ENCODE measurements at regions not wholly inside any gene's neighbourhood (a gene's known extent, or its start where the extent isn't known, plus 50 kb on each side); places are given as distances from the start of the nearest gene placed in this dataset.

- no peaks in the 10 kb centered on the region for H3K79me2 ChIP-seq (ENCODE audit: insufficient read depth)
- no peaks in the 10 kb centered on the region for H3K9me3 ChIP-seq
- CTCF ChIA-PET = no interaction called here
These were observed 247.6 kb upstream of the THSD7B start for GRCh38 chr2:136517716-136518115.

GRCh38 chr2:136510244-136510643 lies 255.1 kb upstream of the THSD7B start:
- Histone ChIP-seq H3K27ac (ENCODE audit: low read depth in 2 of 2, low read length in 1 of 2) (no peak overlapping the region), H3K36me3 (replicated peaks in 1 of 2; ENCODE audit: control insufficient read depth in 1 of 2, insufficient read depth in 2 of 2, low read length in 1 of 2) (no peaks in the 10 kb centered on the region), H3K4me2 (no peak overlapping the region), H3K9ac (no peak overlapping the region), H2AFZ (ENCODE audit: low read depth) (no peak overlapping the region), H3K79me2 (ENCODE audit: insufficient read depth) (no peaks in the 10 kb centered on the region), H3K9me2 (no peaks in the 10 kb centered on the region), H3K27me3 (ENCODE audit: insufficient read depth) (no peaks in the 10 kb centered on the region), H3K4me3 (ENCODE audit: low read depth in 2 of 2, low read length in 1 of 2) (no peak overlapping the region), H3K4me1 (ENCODE audit: control insufficient read depth in 1 of 2, insufficient read depth in 2 of 2, low read depth in 1 of 2, low read length in 1 of 2) (no peaks in the 10 kb centered on the region), H4K20me1 (ENCODE audit: insufficient read depth) (no peaks in the 10 kb centered on the region), H3F3A (replicated peaks; ENCODE audit: insufficient read depth) (no peaks in the 10 kb centered on the region), H3K9me3 (0 out of 2 replicates have a peak, but pooled peaks cover 5% of the 10 kb centered on the region)
- DNase-seq = no peak
- POLR2A ChIA-PET = no interaction called here
- CTCF ChIA-PET = interaction anchor here (1.2 kb wide), 1 partner anchor 87 kb away, joined by 3 read pairs; no protein-coding TSS in a partner anchor
- no peak for TF ChIP-seq SIN3A (IDR thresholded peaks at IDR 0.05; ENCODE audit: borderline replicate concordance, low read depth, low read length)
- no peak for TF ChIP-seq TEAD4 (IDR thresholded peaks at IDR 0.05; ENCODE audit: borderline replicate concordance, insufficient read depth)
- TF ChIP-seq PBX3 (IDR thresholded peaks at IDR 0.05) = no peak
- no peak for TF ChIP-seq TCF12 (IDR thresholded peaks at IDR 0.05)
- TF ChIP-seq RFX5 (IDR thresholded peaks at IDR 0.05; ENCODE audit: low read length) = no peak
- no peak for TF ChIP-seq RAD21 (IDR thresholded peaks at IDR 0.05; ENCODE audit: low read length)
- TF ChIP-seq CTCF (IDR thresholded peaks at IDR 0.05) = no peak
- TF ChIP-seq EZH2phosphoT487 (IDR thresholded peaks at IDR 0.05; ENCODE audit: borderline replicate concordance, low read depth) = no peak
- no peak for TF ChIP-seq USF1 (IDR thresholded peaks at IDR 0.05; ENCODE audit: borderline replicate concordance, low read depth)
- no peak for TF ChIP-seq FOXM1 (IDR thresholded peaks at IDR 0.05; ENCODE audit: low read depth)
- no peak for TF ChIP-seq FOXJ3 (CRISPR knock-in tag; IDR thresholded peaks at IDR 0.05)
- TF ChIP-seq POLR2AphosphoS5 (IDR thresholded peaks at IDR 0.05; ENCODE audit: low read depth, low read length) = no peak
- no peak for TF ChIP-seq RXRA (IDR thresholded peaks at IDR 0.05; ENCODE audit: borderline replicate concordance, low read depth)
- TF ChIP-seq REST (IDR thresholded peaks at IDR 0.05; ENCODE audit: low read depth, low read length) = no peak
- TF ChIP-seq FOSL2 (IDR thresholded peaks at IDR 0.05; ENCODE audit: borderline replicate concordance, low read depth) = no peak
- no peak for TF ChIP-seq USF2 (IDR thresholded peaks at IDR 0.05; ENCODE audit: borderline replicate concordance, low read depth, low read length)
- no peak for TF ChIP-seq GABPA (IDR thresholded peaks at IDR 0.05; ENCODE audit: low read depth)
- TF ChIP-seq IRF3 (IDR thresholded peaks at IDR 0.05; ENCODE audit: low read depth, low read length) = no peak

More at GRCh38 chr2:136517716-136518115, 247.6 kb upstream of the THSD7B start:
- Histone ChIP-seq H3K27ac (ENCODE audit: low read depth in 2 of 2, low read length in 1 of 2) (no peak overlapping the region), H3K27me3 (ENCODE audit: insufficient read depth) (no peaks in the 10 kb centered on the region), H3K9me2 (no peaks in the 10 kb centered on the region), H2AFZ (ENCODE audit: low read depth) (no peak overlapping the region), H3K9ac (no peak overlapping the region), H3K4me2 (no peak overlapping the region), H3F3A (replicated peaks; ENCODE audit: insufficient read depth) (no peaks in the 10 kb centered on the region), H3K36me3 (replicated peaks in 1 of 2; ENCODE audit: control insufficient read depth in 1 of 2, insufficient read depth in 2 of 2, low read length in 1 of 2) (no peaks in the 10 kb centered on the region), H4K20me1 (ENCODE audit: insufficient read depth) (no peaks in the 10 kb centered on the region), H3K4me1 (ENCODE audit: control insufficient read depth in 1 of 2, insufficient read depth in 2 of 2, low read depth in 1 of 2, low read length in 1 of 2) (no peaks in the 10 kb centered on the region), H3K4me3 (ENCODE audit: low read depth in 2 of 2, low read length in 1 of 2) (no peak overlapping the region)
- no peak for TF ChIP-seq SMC3 (IDR thresholded peaks at IDR 0.05; ENCODE audit: low read depth, low read length)
- TF ChIP-seq JUND (IDR thresholded peaks at IDR 0.05) = no peak
- no peak for TF ChIP-seq RCOR1 (IDR thresholded peaks at IDR 0.05; ENCODE audit: low read length)
- TF ChIP-seq RAD21 (IDR thresholded peaks at IDR 0.05; ENCODE audit: low read length) = no peak
- WGBS (ENCODE audit: low lambda C conversion rate) = 16% methylated on average over 2 of the region's 2 CpGs
- no peak for DNase-seq
- POLR2A ChIA-PET = no interaction called here
